Mesenchymal stem cell (in vitro differentiated cells and primary cell): ENCODE measurements at regions not wholly inside any gene's neighbourhood (a gene's known extent, or its start where the extent isn't known, plus 50 kb on each side); places are given as distances from the start of the nearest gene placed in this dataset.
"Not testable (repeated sequence)": the region's sequence is repeated elsewhere in the genome, so short reads cannot be mapped to it uniquely, and the experiment has no call there.

ENCODE experiments used
- DNase-seq: peaks from one replicate; pipeline ENCODE4 v3.0.0-alpha.2; 2013
- H2AFZ ChIP-seq: one replicate; pipeline ENCODE4 v1.6.1; 2013; ENCODE audit warnings: low read depth, mild to moderate bottlenecking, control low read depth, inconsistent platforms, low read length, moderate library complexity
- H2AK5ac ChIP-seq: 2 replicates; pipeline ENCODE4 v1.6.1; 2013; ENCODE audit warnings: low read length, moderate library complexity, mild to moderate bottlenecking, inconsistent platforms; ENCODE audit not compliant: severe bottlenecking
- H2BK120ac ChIP-seq: one replicate; pipeline ENCODE4 v1.6.1; 2013; ENCODE audit warnings: low read depth, mild to moderate bottlenecking, inconsistent platforms, low read length, moderate library complexity
- H2BK12ac ChIP-seq, 2 experiments: one replicate each; pipeline ENCODE4 v1.6.1; 2013; ENCODE audit warnings: inconsistent platforms in 2 of 2, low read length in 2 of 2, mild to moderate bottlenecking in 2 of 2, moderate library complexity in 2 of 2, control low read depth in 1 of 2
- H2BK15ac ChIP-seq: one replicate; pipeline ENCODE4 v1.6.1; 2013; ENCODE audit warnings: mild to moderate bottlenecking, low read depth, inconsistent platforms; ENCODE audit not compliant: poor library complexity, severe bottlenecking
- H2BK5ac ChIP-seq: 2 replicates; pipeline ENCODE4 v1.6.1; 2013; ENCODE audit warnings: low read depth, mild to moderate bottlenecking, low read length, control low read depth, inconsistent platforms; ENCODE audit not compliant: poor library complexity, severe bottlenecking
- H3K14ac ChIP-seq, 2 experiments: one replicate each; pipeline ENCODE4 v1.6.1; 2013; ENCODE audit warnings: inconsistent platforms in 2 of 2, low read length in 2 of 2, control low read depth in 1 of 2, mild to moderate bottlenecking in 1 of 2, moderate library complexity in 1 of 2
- H3K18ac ChIP-seq, 2 experiments: one replicate each; pipeline ENCODE4 v1.6.1; 2013; ENCODE audit warnings: inconsistent platforms in 2 of 2, low read length in 2 of 2, control low read depth in 1 of 2, low read depth in 1 of 2, mild to moderate bottlenecking in 1 of 2
- H3K23ac ChIP-seq, 2 experiments: one replicate each; pipeline ENCODE4 v1.6.1; 2013; ENCODE audit warnings: inconsistent platforms in 2 of 2, low read length in 2 of 2, mild to moderate bottlenecking in 2 of 2, moderate library complexity in 2 of 2, control low read depth in 1 of 2
- H3K27ac ChIP-seq: 2 replicates; pipeline ENCODE4 v1.5.1; 2013; ENCODE audit warnings: mild to moderate bottlenecking, moderate library complexity, low read length, control low read depth, inconsistent platforms; ENCODE audit not compliant: poor library complexity, severe bottlenecking
- H3K27me3 ChIP-seq, 2 experiments: 2 replicates each; pipeline versions ENCODE4 v1.6.1 to v1.7.0; 2013; ENCODE audit warnings: low read length in 2 of 2, mild to moderate bottlenecking in 2 of 2, moderate library complexity in 2 of 2, control low read depth in 1 of 2, inconsistent platforms in 1 of 2; ENCODE audit not compliant: control insufficient read depth in 1 of 2, insufficient read depth in 1 of 2
- H3K36me3 ChIP-seq, 2 experiments: 2 replicates each; pipeline versions ENCODE4 v1.6.1 to v1.7.0; 2013; ENCODE audit warnings: low read length in 2 of 2, control low read depth in 1 of 2, inconsistent platforms in 1 of 2, low read depth in 1 of 2, mild to moderate bottlenecking in 1 of 2; ENCODE audit not compliant: insufficient read depth in 2 of 2, control insufficient read depth in 1 of 2
- H3K4ac ChIP-seq, 2 experiments: one replicate each; pipeline ENCODE4 v1.6.1; 2013; ENCODE audit warnings: inconsistent platforms in 2 of 2, low read length in 2 of 2, mild to moderate bottlenecking in 2 of 2, moderate library complexity in 2 of 2, control low read depth in 1 of 2, low read depth in 1 of 2
- H3K4me1 ChIP-seq: 2 replicates; pipeline ENCODE4 v1.6.1; 2013; ENCODE audit warnings: low read depth, low read length, control low read depth; ENCODE audit not compliant: control insufficient read depth, insufficient read depth
- H3K4me2 ChIP-seq: 2 replicates; pipeline ENCODE4 v1.6.1; 2013; ENCODE audit warnings: low read length, mild to moderate bottlenecking, inconsistent platforms; ENCODE audit not compliant: poor library complexity, severe bottlenecking
- H3K4me3 ChIP-seq, 2 experiments: 2 replicates each; pipeline versions ENCODE4 v1.5.1 to v1.7.0; 2013; ENCODE audit warnings: low read length in 2 of 2, mild to moderate bottlenecking in 2 of 2, control low read depth in 1 of 2, low read depth in 1 of 2; ENCODE audit not compliant: insufficient read depth in 1 of 2
- H3K79me1 ChIP-seq: replicated peaks from 2 replicates; pipeline ENCODE4 v1.6.1; 2013; ENCODE audit warnings: mild to moderate bottlenecking, control low read depth, low read length, inconsistent platforms; ENCODE audit not compliant: poor library complexity, severe bottlenecking
- H3K9ac ChIP-seq: 2 replicates; pipeline ENCODE4 v1.7.0; 2013; ENCODE audit warnings: mild to moderate bottlenecking, low read length, moderate library complexity
- H3K9me3 ChIP-seq: 2 replicates; pipeline ENCODE4 v1.7.0; 2013; ENCODE audit warnings: mild to moderate bottlenecking, low read length; ENCODE audit not compliant: control insufficient read depth
- H4K8ac ChIP-seq: one replicate; pipeline ENCODE4 v1.6.1; 2013; ENCODE audit warnings: inconsistent platforms, mild to moderate bottlenecking, low read length, moderate library complexity
- H4K91ac ChIP-seq: one replicate; pipeline ENCODE4 v1.6.1; 2013; ENCODE audit warnings: mild to moderate bottlenecking, low read length, inconsistent platforms
- WGBS: methylation state at CpG from one replicate; pipeline ENCODE4 v1.1.7; 2013; ENCODE audit warnings: mixed read lengths; 5-methylcytosine and 5-hydroxymethylcytosine counted together

DNA sequence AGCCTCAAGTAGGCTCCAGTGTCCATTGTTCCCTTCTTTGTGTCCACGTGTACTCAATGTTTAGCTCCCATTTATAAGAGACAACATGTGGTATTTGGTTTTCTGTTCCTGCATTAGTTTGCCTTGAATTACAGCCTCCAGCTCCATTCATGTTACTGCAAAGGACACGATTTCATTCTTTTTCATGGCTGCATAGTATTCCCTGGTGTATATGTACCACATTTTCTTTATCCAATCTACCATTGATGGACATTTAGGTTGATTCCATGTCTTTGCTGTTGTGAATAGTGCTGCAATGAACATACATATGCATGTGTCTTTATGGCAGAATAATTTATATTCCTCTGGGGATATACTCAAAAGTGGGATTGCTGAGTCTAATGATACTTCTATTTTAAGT lies 75.2 kb upstream of the NID2 start:
- H3K4me2 ChIP-seq, H4K91ac ChIP-seq, H3K23ac ChIP-seq, H3K4ac ChIP-seq, DNase-seq, H2BK12ac ChIP-seq, H3K4me1 ChIP-seq, H3K4me3 ChIP-seq, H2BK5ac ChIP-seq, H3K79me1 ChIP-seq, H2BK15ac ChIP-seq, H3K9ac ChIP-seq, H3K27ac ChIP-seq, H4K8ac ChIP-seq, H3K9me3 ChIP-seq, H3K36me3 ChIP-seq, H2AFZ ChIP-seq, H2BK120ac ChIP-seq, H3K14ac ChIP-seq, H3K18ac ChIP-seq, H3K27me3 ChIP-seq, H2AK5ac ChIP-seq: not testable (repeated sequence)
- 100% methylated on average over 1 of the region's 2 CpGs for WGBS

DNA sequence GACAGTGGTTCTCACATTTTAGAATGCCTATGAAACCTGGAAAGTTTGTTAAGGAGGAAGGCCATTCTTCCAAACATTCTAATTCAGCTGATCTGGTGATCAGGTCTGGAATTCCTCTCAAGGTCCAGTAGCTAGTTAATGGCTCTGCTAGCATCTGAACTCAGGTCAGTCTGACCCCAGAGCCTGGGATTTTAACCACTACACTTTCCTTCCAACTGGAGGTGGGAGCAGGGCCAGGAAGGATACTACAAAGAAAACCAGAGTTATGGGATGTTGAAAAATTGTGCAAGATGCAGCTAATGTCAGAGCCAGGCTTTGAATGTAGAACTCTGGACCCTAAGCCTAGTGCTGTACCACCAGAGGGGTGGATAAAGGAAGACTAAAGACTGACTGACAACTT lies 73.6 kb upstream of the NID2 start:
- H3K36me3 ChIP-seq, result no peaks in the 10 kb centered on the region
- H2BK12ac ChIP-seq, result no peak overlapping the region
- no peak overlapping the region for H2BK15ac ChIP-seq
- no peak overlapping the region for H2BK120ac ChIP-seq
- no peak for DNase-seq
- H3K4me2 ChIP-seq, result no peak overlapping the region
- H2AFZ ChIP-seq, result no peak overlapping the region
- no peak overlapping the region for H3K9ac ChIP-seq
- no peaks in the 10 kb centered on the region for H3K9me3 ChIP-seq
- no peak overlapping the region for H3K18ac ChIP-seq
- no peak overlapping the region for H3K27ac ChIP-seq
- H3K4ac ChIP-seq, result no peak overlapping the region
- H3K14ac ChIP-seq, result no peak overlapping the region
- no peak overlapping the region for H2BK5ac ChIP-seq
- H3K23ac ChIP-seq, result no peak overlapping the region
- peaks cover 0 to 4% of the 10 kb centered on the region in 2 experiments for H3K27me3 ChIP-seq
- H3K4me1 ChIP-seq, result no peaks in the 10 kb centered on the region
- no peak overlapping the region for H4K8ac ChIP-seq
- no peak overlapping the region for H3K4me3 ChIP-seq
- H3K79me1 ChIP-seq, result no peaks in the 10 kb centered on the region
- H2AK5ac ChIP-seq, result no peak overlapping the region
- H4K91ac ChIP-seq, result no peak overlapping the region

DNA sequence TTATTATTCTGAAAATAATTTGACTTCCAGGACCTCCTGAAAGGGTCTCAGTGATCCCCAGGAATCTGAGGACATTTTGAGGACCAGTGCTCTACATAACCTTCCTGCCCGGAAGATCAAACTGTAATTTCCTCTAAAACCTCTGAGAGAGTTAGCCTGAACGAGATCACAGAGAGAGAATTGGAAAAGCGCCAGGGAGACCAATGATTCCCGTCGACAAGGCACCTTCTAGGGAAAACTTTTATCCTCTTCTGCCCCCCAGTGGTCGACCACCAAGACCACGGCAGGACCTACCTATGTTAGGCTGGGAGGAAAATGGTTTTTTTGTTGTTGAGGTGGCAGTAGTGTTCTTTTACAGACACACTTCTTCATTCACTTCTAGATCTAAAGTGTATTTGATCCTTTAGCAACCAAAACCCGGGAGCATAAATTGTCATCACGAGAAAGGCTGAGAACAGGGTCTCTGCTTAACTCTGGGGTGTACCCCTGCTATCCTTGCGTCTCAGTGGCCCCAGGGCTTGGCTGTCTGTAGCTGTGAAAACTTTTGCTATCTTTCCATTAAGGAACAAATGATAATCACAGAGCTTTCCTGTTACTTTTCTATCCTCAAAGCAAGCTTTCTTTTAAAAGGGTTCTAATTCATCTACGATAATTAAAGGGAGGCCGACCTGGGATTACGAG lies 62.9 kb upstream of the NID2 start:
- Histone ChIP-seq H3K4ac (no peak overlapping the region), H3K9ac (peak overlapping the region; percentile 60), H3K23ac (no peak overlapping the region), H3K18ac (no peak overlapping the region), H2AFZ (no peak overlapping the region), H3K79me1 (no peaks in the 10 kb centered on the region), H3K36me3 (no peaks in the 10 kb centered on the region), H3K4me2 (no peak overlapping the region), H2BK120ac (no peak overlapping the region), H2BK15ac (no peak overlapping the region), H3K4me1 (no peaks in the 10 kb centered on the region), H3K4me3 (no peak overlapping the region), H2AK5ac (no peak overlapping the region), H2BK5ac (no peak overlapping the region), H4K91ac (no peak overlapping the region), H3K27me3 (peaks cover 0 to 5% of the 10 kb centered on the region in 2 experiments), H3K27ac (no peak overlapping the region), H3K9me3 (no peaks in the 10 kb centered on the region), H2BK12ac (peak overlapping the region in 1 of 2 experiments; percentile 46), H3K14ac (no peak overlapping the region), H4K8ac (no peak overlapping the region)
- 36% methylated on average over 11 of the region's 13 CpGs for WGBS
- peak; percentile 93 for DNase-seq

DNA sequence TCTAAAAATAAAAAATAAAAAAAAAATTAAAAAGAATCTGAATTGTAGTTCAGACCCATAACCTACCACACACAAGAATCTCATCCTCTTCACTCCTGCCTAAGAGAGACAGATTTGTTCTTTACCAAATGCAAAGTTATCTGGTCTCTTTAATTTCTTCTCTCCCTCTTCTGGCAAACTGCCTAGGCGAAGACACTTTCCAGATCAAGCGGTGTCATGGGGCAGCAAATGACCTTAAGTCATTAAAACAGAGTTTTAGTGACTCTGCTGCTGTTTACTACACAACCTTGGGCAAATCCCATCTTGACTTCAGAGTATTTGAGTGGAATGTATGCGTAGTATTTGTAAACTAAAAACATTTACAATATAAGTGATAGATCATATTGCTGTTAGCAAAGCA lies 60.9 kb upstream of the NID2 start:
- H2BK120ac ChIP-seq, result no peak overlapping the region
- H3K9me3 ChIP-seq, result no peaks in the 10 kb centered on the region
- no peak overlapping the region for H2BK15ac ChIP-seq
- no peak overlapping the region for H3K9ac ChIP-seq
- H4K8ac ChIP-seq, result no peak overlapping the region
- H2BK5ac ChIP-seq, result no peak overlapping the region
- no peak overlapping the region for H3K27ac ChIP-seq
- no peak overlapping the region for H3K4me3 ChIP-seq
- H3K4ac ChIP-seq, result no peak overlapping the region
- H3K23ac ChIP-seq, result no peak overlapping the region
- WGBS, result 7% methylated on average over 2 of the region's 3 CpGs
- H2BK12ac ChIP-seq, result no peak overlapping the region
- H3K4me2 ChIP-seq, result no peak overlapping the region
- H3K36me3 ChIP-seq, result no peaks in the 10 kb centered on the region
- no peak overlapping the region for H2AFZ ChIP-seq
- H3K14ac ChIP-seq, result no peak overlapping the region
- no peak overlapping the region for H2AK5ac ChIP-seq
- H3K18ac ChIP-seq, result no peak overlapping the region
- H3K27me3 ChIP-seq, result peaks cover 0 to 5% of the 10 kb centered on the region in 2 experiments
- H3K79me1 ChIP-seq, result no peaks in the 10 kb centered on the region
- no peaks in the 10 kb centered on the region for H3K4me1 ChIP-seq
- peak; percentile 90 for DNase-seq
- H4K91ac ChIP-seq, result no peak overlapping the region
